K562 (cell line): ENCODE measurements at regions not wholly inside any gene's neighbourhood (a gene's known extent, or its start where the extent isn't known, plus 50 kb on each side); places are given as distances from the start of the nearest gene placed in this dataset.

Experiments
- ATAC-seq: fragments of 200-7000 bp; cut with Tn5 transposase; 3 replicates; pipeline ENCODE4 v1.9.1; 2020; ENCODE audit warnings: moderate library complexity
- BruUV-seq: library from RNA; stranded (reverse); fragments of 400-500 nt; replicated peaks from 2 replicates; lab custom pipeline; 2021; lab: Mats Ljungman, UMichigan
- CTCF ChIA-PET: fragments of 300-600 bp; formaldehyde crosslinking; extraction: SDS; loops from one replicate; lab custom pipeline; 2021; ENCODE audit warnings: low intra/inter-chr PET ratio; lab: Yijun Ruan, JAX
- POLR2A ChIA-PET: fragments of 300-600, 350-650 bp; sonication (Branson Sonifier 250); formaldehyde crosslinking; extraction: SDS; loops from one replicate; lab custom pipeline; 2021; ENCODE audit warnings: antibody characterized with exemption, inconsistent platforms; lab: Yijun Ruan, JAX
- DNase-seq, 4 experiments: peaks; one replicate each; pipeline versions ENCODE4 v3.0.0 to v3.0.0-alpha.2; 2011 to 2018; ENCODE audit warnings: low spot score in 3 of 4, mixed read lengths in 3 of 4; ENCODE audit errors: extremely low read depth in 1 of 4
- FAIRE-seq: peaks from 2 replicates; lab custom pipeline; 2011; peaks lifted over from hg19 to GRCh38; lab: Jason Lieb, UNC
- H2AFZ ChIP-seq: 2 replicates; pipeline ENCODE4 v1.6.0; 2011; ENCODE audit warnings: low read depth, low read length, control low read depth, inconsistent platforms
- H3K27ac ChIP-seq: fragments of 200-600 bp; 3 replicates; pipeline ENCODE4 v1.8.0; 2011; ENCODE audit warnings: low read depth, mild to moderate bottlenecking, control low read depth, inconsistent platforms, low read length, moderate library complexity, mixed read lengths; ENCODE audit errors: extremely low read depth
- H3K27me3 ChIP-seq, 2 experiments: fragments of 300-600 bp in 1 of 2; 2 replicates in 1 of 2; 3 replicates in 1 of 2; pipeline versions ENCODE4 v1.6.0 to v1.8.0; 2011; ENCODE audit warnings: inconsistent platforms in 2 of 2, low read length in 2 of 2, mild to moderate bottlenecking in 1 of 2, mixed read lengths in 1 of 2, moderate library complexity in 1 of 2; ENCODE audit not compliant: control insufficient read depth in 2 of 2, insufficient read depth in 2 of 2
- H3K36me3 ChIP-seq: fragments of 300-600 bp; 3 replicates; pipeline ENCODE4 v1.8.0; 2011; ENCODE audit warnings: mild to moderate bottlenecking, low read length, inconsistent platforms; ENCODE audit not compliant: control insufficient read depth, insufficient read depth
- H3K4me1 ChIP-seq, 2 experiments: fragments of 200-600 bp in 1 of 2; replicated peaks in 1 of 2; 2 replicates in 1 of 2; 3 replicates in 1 of 2; pipeline versions ENCODE4 v1.5.1 to v1.8.0; 2011; ENCODE audit warnings: inconsistent platforms in 2 of 2, low read length in 2 of 2, mild to moderate bottlenecking in 1 of 2, mixed read lengths in 1 of 2, moderate library complexity in 1 of 2; ENCODE audit not compliant: control insufficient read depth in 2 of 2, insufficient read depth in 2 of 2
- H3K4me2 ChIP-seq: 2 replicates; pipeline ENCODE4 v1.6.1; 2011; ENCODE audit warnings: low read length, control low read depth, inconsistent platforms, mixed read lengths; ENCODE audit not compliant: insufficient read depth
- H3K4me3 ChIP-seq: fragments of 200-600 bp; sonication (generic), shearing (Covaris generic); 2 replicates; pipeline ENCODE4 v1.5.1; 2016; ENCODE audit warnings: control low read depth, inconsistent platforms
- H3K79me2 ChIP-seq: fragments of 200-600 bp; 3 replicates; pipeline ENCODE4 v1.8.0; 2011; ENCODE audit warnings: low read length, inconsistent platforms; ENCODE audit not compliant: control insufficient read depth, insufficient read depth
- H3K9ac ChIP-seq, 2 experiments: 2 replicates each; pipeline versions ENCODE4 v1.6.0 to v1.6.1; 2011; ENCODE audit warnings: low read depth in 2 of 2, low read length in 2 of 2, control low read depth in 1 of 2, inconsistent platforms in 1 of 2, mild to moderate bottlenecking in 1 of 2, mixed read lengths in 1 of 2; ENCODE audit not compliant: insufficient read depth in 1 of 2
- H3K9me1 ChIP-seq: one replicate; pipeline ENCODE4 v1.6.0; 2011; ENCODE audit warnings: inconsistent platforms, mild to moderate bottlenecking, low read length, moderate library complexity; ENCODE audit not compliant: control insufficient read depth, insufficient read depth
- H3K9me3 ChIP-seq: replicated peaks from 2 replicates; pipeline ENCODE4 v1.5.1; 2011; ENCODE audit warnings: low read depth, low read length, inconsistent platforms; ENCODE audit not compliant: control insufficient read depth, insufficient read depth
- H4K20me1 ChIP-seq: replicated peaks from 2 replicates; pipeline ENCODE4 v1.6.1; 2011; ENCODE audit warnings: low read length, inconsistent platforms, mixed read lengths; ENCODE audit not compliant: control insufficient read depth, insufficient read depth
- ATF4 ChIP-seq: fragments of 450-650 bp; formaldehyde crosslinking; IDR thresholded peaks from 2 replicates; pipeline ENCODE4 v1.4.0; 2022; ENCODE audit warnings: mild to moderate bottlenecking, moderate library complexity
- CCAR2 ChIP-seq: fragments of 200-400 bp; formaldehyde crosslinking; IDR thresholded peaks from 2 replicates; pipeline ENCODE4 v1.6.1; 2017; ENCODE audit warnings: mild to moderate bottlenecking, low read depth, low read length
- GMEB1 ChIP-seq: fragments of 250-450 bp; sonication (Bioruptor Pico); IDR thresholded peaks from 2 replicates; pipeline ENCODE4 v1.4.0; 2020; ENCODE audit warnings: mild to moderate bottlenecking
- GTF2E2 ChIP-seq: fragments of 200-800 bp; sonication (Bioruptor generic); IDR thresholded peaks from 2 replicates; pipeline ENCODE4 v1.6.1; 2016; ENCODE audit warnings: missing genetic modification characterization, missing compliant biosample characterization
- MTA2 ChIP-seq: fragments of 450-650 bp; IDR thresholded peaks from 2 replicates; pipeline ENCODE4 v1.6.1; 2016; ENCODE audit warnings: low read depth
- SAP30 ChIP-seq: fragments of 200-600 bp; sonication (generic); IDR thresholded peaks from 2 replicates; pipeline ENCODE4 v1.6.1; 2012; ENCODE audit warnings: borderline replicate concordance, low read depth, mild to moderate bottlenecking, moderate library complexity, low read length, control low read depth, inconsistent platforms; ENCODE audit not compliant: insufficient read depth, poor library complexity, severe bottlenecking
- SP1 ChIP-seq: sonication (generic); formaldehyde crosslinking; IDR thresholded peaks from 2 replicates; pipeline ENCODE4 v1.8.1; 2022; ENCODE audit warnings: mild to moderate bottlenecking, missing genetic modification reagents
- TBL1XR1 ChIP-seq, 2 experiments: IDR thresholded peaks; 2 replicates each; pipeline ENCODE4 v1.6.1; 2012; ENCODE audit warnings: improper control_type of control experiment in 2 of 2, low read length in 2 of 2, mild to moderate bottlenecking in 1 of 2
- THRA ChIP-seq: fragments of 450-650 bp; IDR thresholded peaks from 2 replicates; pipeline ENCODE4 v1.6.1; 2017; ENCODE audit warnings: mild to moderate bottlenecking, moderate library complexity
- ZNF212 ChIP-seq: fragments of 450-650 bp; formaldehyde crosslinking; IDR thresholded peaks from 2 replicates; pipeline ENCODE4 v1.4.0; 2020; ENCODE audit warnings: mild to moderate bottlenecking
- ZNF354B ChIP-seq: fragments of 250-450 bp; sonication (Bioruptor Pico); IDR thresholded peaks from 2 replicates; pipeline ENCODE4 v1.4.0; 2020
- WGBS: fragments of 100-300 bp; shearing (Covaris generic); methylation state at CpG from one replicate; pipeline ENCODE4 v1.1.6; 2016; ENCODE audit warnings: low coverage, mixed read lengths; ENCODE audit not compliant: insufficient coverage; ENCODE audit errors: missing lambda C conversion rate; 5-methylcytosine and 5-hydroxymethylcytosine counted together
- in situ Hi-C: fragments of 300-500 bp; cut with MboI; formaldehyde crosslinking; loops from 4 replicates; pipeline ENCODE4 v1.15.0; 2018; ENCODE audit warnings: inconsistent platforms, mixed read lengths
- intact Hi-C: fragments of 100-400 bp; cut with micrococcal nuclease; formaldehyde crosslinking; loops from 2 replicates; pipeline ENCODE4 v1.14.2; 2022
- TF ChIP-seq, protein P1 (sequence below): fragments of 450-650 bp; IDR thresholded peaks from 2 replicates; pipeline ENCODE4 v1.6.1; 2016; ENCODE audit warnings: borderline replicate concordance
- TF ChIP-seq, protein P2 (sequence below), 2 experiments: fragments of 200-800 bp in 1 of 2; sonication (Bioruptor generic) in 1 of 2; sonication (generic) in 1 of 2; formaldehyde crosslinking in 1 of 2; IDR thresholded peaks in 1 of 2; conservative IDR thresholded peaks in 1 of 2; 2 replicates each; pipeline versions ENCODE4 v1.5.0 to v1.6.1; 2016 to 2020; ENCODE audit warnings: missing compliant biosample characterization in 1 of 2, missing genetic modification characterization in 1 of 2, missing genetic modification reagents in 1 of 2

DNA sequence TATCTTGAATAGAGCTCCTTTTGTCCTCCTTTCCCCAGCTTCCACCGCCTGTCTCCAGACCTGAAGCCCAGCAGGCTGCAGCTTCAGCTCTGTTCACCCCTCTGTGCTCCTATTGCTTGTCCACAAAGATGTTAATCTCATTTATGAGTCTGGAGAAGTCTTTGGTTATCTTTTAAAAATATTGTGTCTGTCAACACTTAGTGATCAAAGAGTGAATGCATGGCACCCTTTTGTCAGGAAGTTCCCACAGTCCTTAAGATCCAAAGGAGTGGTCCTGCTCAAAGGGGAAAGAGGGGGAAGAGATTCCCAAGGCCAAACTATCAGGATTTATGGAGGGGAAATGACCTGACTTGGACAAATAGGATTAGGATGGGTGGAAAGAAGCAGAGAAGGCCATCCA lies 118.9 kb downstream of the ACAA2 start:
- DNase-seq = no peak
- H3K27ac ChIP-seq = no peak overlapping the region
- 33% methylated on average over 1 of the region's 1 CpG for WGBS
- in situ Hi-C loops (no loop called here), intact Hi-C loops (no loop called here)
- H3K9me1 ChIP-seq = no peaks in the 10 kb centered on the region
- no peaks in the 10 kb centered on the region for H4K20me1 ChIP-seq
- CTCF ChIA-PET = no interaction called here
- ATAC-seq = no peak
- FAIRE-seq = no peak
- POLR2A ChIA-PET = interaction anchor here (0.6 kb wide), 1 partner anchor 488 kb away, joined by 3 read pairs; no protein-coding TSS in a partner anchor
- no peak overlapping the region for H3K9ac ChIP-seq
- H3K4me2 ChIP-seq = no peak overlapping the region
- H3K4me1 ChIP-seq = no peaks in the 10 kb centered on the region; a peak in 2 of 5 replicates
- H3K4me3 ChIP-seq = no peak overlapping the region
- H3K27me3 ChIP-seq = peaks cover 0 to 20% of the 10 kb centered on the region in 2 experiments; a peak in 3 of 5 replicates
- H3K79me2 ChIP-seq = no peaks in the 10 kb centered on the region
- no peak overlapping the region for H2AFZ ChIP-seq
- no peaks in the 10 kb centered on the region for H3K9me3 ChIP-seq
- BruUV-seq = no TSS peak
- no peaks in the 10 kb centered on the region for H3K36me3 ChIP-seq
- TF ChIP-seq ATF4 (CRISPR knock-in tag) = no peak
- no peak for TF ChIP-seq THRA
- TF ChIP-seq, protein P1, sequence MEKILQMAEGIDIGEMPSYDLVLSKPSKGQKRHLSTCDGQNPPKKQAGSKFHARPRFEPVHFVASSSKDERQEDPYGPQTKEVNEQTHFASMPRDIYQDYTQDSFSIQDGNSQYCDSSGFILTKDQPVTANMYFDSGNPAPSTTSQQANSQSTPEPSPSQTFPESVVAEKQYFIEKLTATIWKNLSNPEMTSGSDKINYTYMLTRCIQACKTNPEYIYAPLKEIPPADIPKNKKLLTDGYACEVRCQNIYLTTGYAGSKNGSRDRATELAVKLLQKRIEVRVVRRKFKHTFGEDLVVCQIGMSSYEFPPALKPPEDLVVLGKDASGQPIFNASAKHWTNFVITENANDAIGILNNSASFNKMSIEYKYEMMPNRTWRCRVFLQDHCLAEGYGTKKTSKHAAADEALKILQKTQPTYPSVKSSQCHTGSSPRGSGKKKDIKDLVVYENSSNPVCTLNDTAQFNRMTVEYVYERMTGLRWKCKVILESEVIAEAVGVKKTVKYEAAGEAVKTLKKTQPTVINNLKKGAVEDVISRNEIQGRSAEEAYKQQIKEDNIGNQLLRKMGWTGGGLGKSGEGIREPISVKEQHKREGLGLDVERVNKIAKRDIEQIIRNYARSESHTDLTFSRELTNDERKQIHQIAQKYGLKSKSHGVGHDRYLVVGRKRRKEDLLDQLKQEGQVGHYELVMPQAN = no peak
- no peak for TF ChIP-seq CCAR2
- TF ChIP-seq ZNF212 (CRISPR knock-in tag) = no peak
- TF ChIP-seq SAP30 = no peak
- TF ChIP-seq TBL1XR1 (IDR thresholded peaks at IDR 0.05; ENCODE audit: low read length in 2 of 2) = no peak
- TF ChIP-seq ZNF354B (CRISPR knock-in tag) = no peak
- no peak for TF ChIP-seq GMEB1
- TF ChIP-seq, protein P2, sequence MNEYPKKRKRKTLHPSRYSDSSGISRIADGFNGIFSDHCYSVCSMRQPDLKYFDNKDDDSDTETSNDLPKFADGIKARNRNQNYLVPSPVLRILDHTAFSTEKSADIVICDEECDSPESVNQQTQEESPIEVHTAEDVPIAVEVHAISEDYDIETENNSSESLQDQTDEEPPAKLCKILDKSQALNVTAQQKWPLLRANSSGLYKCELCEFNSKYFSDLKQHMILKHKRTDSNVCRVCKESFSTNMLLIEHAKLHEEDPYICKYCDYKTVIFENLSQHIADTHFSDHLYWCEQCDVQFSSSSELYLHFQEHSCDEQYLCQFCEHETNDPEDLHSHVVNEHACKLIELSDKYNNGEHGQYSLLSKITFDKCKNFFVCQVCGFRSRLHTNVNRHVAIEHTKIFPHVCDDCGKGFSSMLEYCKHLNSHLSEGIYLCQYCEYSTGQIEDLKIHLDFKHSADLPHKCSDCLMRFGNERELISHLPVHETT (CRISPR knock-in tag; conservative IDR thresholded peaks at IDR 0.05 in 1 of 2, IDR thresholded peaks at IDR 0.05 in 1 of 2) = no peak
- TF ChIP-seq MTA2 = no peak
- no peak for TF ChIP-seq SP1
- no peak for TF ChIP-seq GTF2E2 (tag)
